K562 (cell line): ENCODE measurements at regions not wholly inside any gene's neighbourhood (a gene's known extent, or its start where the extent isn't known, plus 50 kb on each side); places are given as distances from the start of the nearest gene placed in this dataset.

ENCODE experiments used
- ATAC-seq: fragments of 200-7000 bp; cut with Tn5 transposase; 3 replicates; pipeline ENCODE4 v1.9.1; 2020; ENCODE audit warnings: moderate library complexity
- BruUV-seq: library from RNA; stranded (reverse); fragments of 400-500 nt; replicated peaks from 2 replicates; lab custom pipeline; 2021; lab: Mats Ljungman, UMichigan
- CTCF ChIA-PET: fragments of 300-600 bp; formaldehyde crosslinking; extraction: SDS; loops from one replicate; lab custom pipeline; 2021; ENCODE audit warnings: low intra/inter-chr PET ratio; lab: Yijun Ruan, JAX
- POLR2A ChIA-PET: fragments of 300-600, 350-650 bp; sonication (Branson Sonifier 250); formaldehyde crosslinking; extraction: SDS; loops from one replicate; lab custom pipeline; 2021; ENCODE audit warnings: antibody characterized with exemption, inconsistent platforms; lab: Yijun Ruan, JAX
- DNase-seq, 4 experiments: peaks; one replicate each; pipeline versions ENCODE4 v3.0.0 to v3.0.0-alpha.2; 2011 to 2018; ENCODE audit warnings: low spot score in 3 of 4, mixed read lengths in 3 of 4; ENCODE audit errors: extremely low read depth in 1 of 4
- FAIRE-seq: peaks from 2 replicates; lab custom pipeline; 2011; peaks lifted over from hg19 to GRCh38; lab: Jason Lieb, UNC
- H2AFZ ChIP-seq: 2 replicates; pipeline ENCODE4 v1.6.0; 2011; ENCODE audit warnings: low read depth, low read length, control low read depth, inconsistent platforms
- H3K27ac ChIP-seq: fragments of 200-600 bp; 3 replicates; pipeline ENCODE4 v1.8.0; 2011; ENCODE audit warnings: low read depth, mild to moderate bottlenecking, control low read depth, inconsistent platforms, low read length, moderate library complexity, mixed read lengths; ENCODE audit errors: extremely low read depth
- H3K27me3 ChIP-seq, 2 experiments: fragments of 300-600 bp in 1 of 2; 2 replicates in 1 of 2; 3 replicates in 1 of 2; pipeline versions ENCODE4 v1.6.0 to v1.8.0; 2011; ENCODE audit warnings: inconsistent platforms in 2 of 2, low read length in 2 of 2, mild to moderate bottlenecking in 1 of 2, mixed read lengths in 1 of 2, moderate library complexity in 1 of 2; ENCODE audit not compliant: control insufficient read depth in 2 of 2, insufficient read depth in 2 of 2
- H3K36me3 ChIP-seq: fragments of 300-600 bp; 3 replicates; pipeline ENCODE4 v1.8.0; 2011; ENCODE audit warnings: mild to moderate bottlenecking, low read length, inconsistent platforms; ENCODE audit not compliant: control insufficient read depth, insufficient read depth
- H3K4me1 ChIP-seq, 2 experiments: fragments of 200-600 bp in 1 of 2; replicated peaks in 1 of 2; 2 replicates in 1 of 2; 3 replicates in 1 of 2; pipeline versions ENCODE4 v1.5.1 to v1.8.0; 2011; ENCODE audit warnings: inconsistent platforms in 2 of 2, low read length in 2 of 2, mild to moderate bottlenecking in 1 of 2, mixed read lengths in 1 of 2, moderate library complexity in 1 of 2; ENCODE audit not compliant: control insufficient read depth in 2 of 2, insufficient read depth in 2 of 2
- H3K4me2 ChIP-seq: 2 replicates; pipeline ENCODE4 v1.6.1; 2011; ENCODE audit warnings: low read length, control low read depth, inconsistent platforms, mixed read lengths; ENCODE audit not compliant: insufficient read depth
- H3K4me3 ChIP-seq: fragments of 200-600 bp; sonication (generic), shearing (Covaris generic); 2 replicates; pipeline ENCODE4 v1.5.1; 2016; ENCODE audit warnings: control low read depth, inconsistent platforms
- H3K79me2 ChIP-seq: fragments of 200-600 bp; 3 replicates; pipeline ENCODE4 v1.8.0; 2011; ENCODE audit warnings: low read length, inconsistent platforms; ENCODE audit not compliant: control insufficient read depth, insufficient read depth
- H3K9ac ChIP-seq, 2 experiments: 2 replicates each; pipeline versions ENCODE4 v1.6.0 to v1.6.1; 2011; ENCODE audit warnings: low read depth in 2 of 2, low read length in 2 of 2, control low read depth in 1 of 2, inconsistent platforms in 1 of 2, mild to moderate bottlenecking in 1 of 2, mixed read lengths in 1 of 2; ENCODE audit not compliant: insufficient read depth in 1 of 2
- H3K9me1 ChIP-seq: one replicate; pipeline ENCODE4 v1.6.0; 2011; ENCODE audit warnings: inconsistent platforms, mild to moderate bottlenecking, low read length, moderate library complexity; ENCODE audit not compliant: control insufficient read depth, insufficient read depth
- H3K9me3 ChIP-seq: replicated peaks from 2 replicates; pipeline ENCODE4 v1.5.1; 2011; ENCODE audit warnings: low read depth, low read length, inconsistent platforms; ENCODE audit not compliant: control insufficient read depth, insufficient read depth
- H4K20me1 ChIP-seq: replicated peaks from 2 replicates; pipeline ENCODE4 v1.6.1; 2011; ENCODE audit warnings: low read length, inconsistent platforms, mixed read lengths; ENCODE audit not compliant: control insufficient read depth, insufficient read depth
- ILK ChIP-seq: fragments of 450-650 bp; IDR thresholded peaks from 2 replicates; pipeline ENCODE4 v1.6.1; 2016; ENCODE audit warnings: missing genetic modification characterization, low read depth, mild to moderate bottlenecking, missing compliant biosample characterization, moderate library complexity, borderline replicate concordance
- IRF9 ChIP-seq: fragments of 450-650 bp; IDR thresholded peaks from 2 replicates; pipeline ENCODE4 v1.6.1; 2016; ENCODE audit warnings: missing biosample characterization, missing genetic modification characterization
- RB1 ChIP-seq: fragments of 450-650 bp; IDR thresholded peaks from 2 replicates; pipeline ENCODE4 v1.6.1; 2017; ENCODE audit warnings: low read depth, mild to moderate bottlenecking
- ZNF449 ChIP-seq: fragments of 250-450 bp; sonication (Bioruptor Pico); IDR thresholded peaks from 2 replicates; pipeline ENCODE4 v1.8.0; 2022; ENCODE audit warnings: moderate library complexity, mild to moderate bottlenecking, inconsistent platforms
- WGBS: fragments of 100-300 bp; shearing (Covaris generic); methylation state at CpG from one replicate; pipeline ENCODE4 v1.1.6; 2016; ENCODE audit warnings: low coverage, mixed read lengths; ENCODE audit not compliant: insufficient coverage; ENCODE audit errors: missing lambda C conversion rate; 5-methylcytosine and 5-hydroxymethylcytosine counted together
- in situ Hi-C: fragments of 300-500 bp; cut with MboI; formaldehyde crosslinking; loops from 4 replicates; pipeline ENCODE4 v1.15.0; 2018; ENCODE audit warnings: inconsistent platforms, mixed read lengths
- intact Hi-C: fragments of 100-400 bp; cut with micrococcal nuclease; formaldehyde crosslinking; loops from 2 replicates; pipeline ENCODE4 v1.14.2; 2022

GRCh38 chr22:48665311-48665995, 1162.2 kb downstream of the BRD1 start:
- no peaks in the 10 kb centered on the region for H3K4me1 ChIP-seq
- H3K27me3 ChIP-seq, result no peaks in the 10 kb centered on the region; a peak in 1 of 5 replicates
- BruUV-seq, result no TSS peak
- no peak overlapping the region for H3K9ac ChIP-seq
- no peaks in the 10 kb centered on the region for H3K79me2 ChIP-seq
- H2AFZ ChIP-seq, result no peak overlapping the region
- in situ Hi-C loops (no loop called here), intact Hi-C loops (no loop called here)
- no peaks in the 10 kb centered on the region for H3K9me1 ChIP-seq
- FAIRE-seq (no peak), ATAC-seq (no peak), DNase-seq (no peak)
- 2% methylated on average over 17 of the region's 22 CpGs for WGBS
- no peaks in the 10 kb centered on the region for H3K9me3 ChIP-seq
- no peaks in the 10 kb centered on the region for H3K36me3 ChIP-seq
- no peak overlapping the region for H3K27ac ChIP-seq
- no peaks in the 10 kb centered on the region for H4K20me1 ChIP-seq
- CTCF ChIA-PET, result no interaction called here
- H3K4me2 ChIP-seq, result no peak overlapping the region
- POLR2A ChIA-PET, result no interaction called here
- TF ChIP-seq RB1 (no peak), IRF9 (no peak)
- no peak overlapping the region for H3K4me3 ChIP-seq

GRCh38 chr22:48664586-48664985, 1163.1 kb downstream of the BRD1 start:
- Histone ChIP-seq H3K79me2 (no peaks in the 10 kb centered on the region), H3K27me3 (no peaks in the 10 kb centered on the region; a peak in 1 of 5 replicates), H2AFZ (no peak overlapping the region), H3K9me1 (no peaks in the 10 kb centered on the region), H3K4me2 (no peak overlapping the region), H3K4me3 (no peak overlapping the region), H3K4me1 (no peaks in the 10 kb centered on the region), H3K9ac (no peak overlapping the region), H4K20me1 (no peaks in the 10 kb centered on the region)
- intact Hi-C loops (no loop called here), in situ Hi-C loops (no loop called here)
- no TSS peak for BruUV-seq
- 0% methylated on average over 11 of the region's 13 CpGs for WGBS
- ATAC-seq, result no peak
- no peak for FAIRE-seq
- POLR2A ChIA-PET, result no interaction called here
- no peak for DNase-seq
- no peak for TF ChIP-seq ZNF449 (CRISPR knock-in tag)
- TF ChIP-seq ILK (tag), result no peak
- TF ChIP-seq, all 486 proteins: peak for 0
- no peak overlapping the region for H3K27ac ChIP-seq
- CTCF ChIA-PET, result no interaction called here
- no peaks in the 10 kb centered on the region for H3K36me3 ChIP-seq
- H3K9me3 ChIP-seq, result no peaks in the 10 kb centered on the region
